Neural cell (in vitro differentiated cells): ENCODE measurements at regions not wholly inside any gene's neighbourhood (a gene's known extent, or its start where the extent isn't known, plus 50 kb on each side); places are given as distances from the start of the nearest gene placed in this dataset.

Source experiments
- H2AFZ ChIP-seq: fragments of 200-600, 300-800 bp; sonication (generic), shearing (Covaris generic); 2 replicates; pipeline ENCODE4 v1.6.0; 2014; ENCODE audit warnings: low read depth, mild to moderate bottlenecking, antibody characterized with exemption, low read length, moderate library complexity
- H3F3A ChIP-seq: fragments of 200-600 bp; shearing (Covaris generic); 2 replicates; pipeline ENCODE4 v1.6.1; 2016; ENCODE audit warnings: mild to moderate bottlenecking, moderate library complexity, mixed read lengths, antibody characterized with exemption, low read length; ENCODE audit not compliant: insufficient read depth, poor library complexity, severe bottlenecking
- H3K27ac ChIP-seq: fragments of 200-600, 300-800 bp; sonication (generic), shearing (Covaris generic); 2 replicates; pipeline ENCODE4 v1.5.1; 2014; ENCODE audit warnings: mild to moderate bottlenecking, low read length, moderate library complexity
- H3K27me3 ChIP-seq: fragments of 300-800, 200-600 bp; sonication (generic), shearing (Covaris generic); 2 replicates; pipeline ENCODE4 v1.6.0; 2014; ENCODE audit warnings: mild to moderate bottlenecking, low read depth, low read length, moderate library complexity; ENCODE audit not compliant: insufficient read depth
- H3K36me3 ChIP-seq: fragments of 300-800, 200-600 bp; sonication (generic), shearing (Covaris generic); 2 replicates; pipeline ENCODE4 v1.5.1; 2014; ENCODE audit warnings: mild to moderate bottlenecking, antibody characterized with exemption, low read length, moderate library complexity; ENCODE audit not compliant: insufficient read depth
- H3K4me2 ChIP-seq: fragments of 300-800, 200-600 bp; sonication (generic), shearing (Covaris generic); 2 replicates; pipeline ENCODE4 v1.6.0; 2014; ENCODE audit warnings: mild to moderate bottlenecking, low read length
- H3K4me3 ChIP-seq: fragments of 300-800, 200-600 bp; sonication (generic), shearing (Covaris generic); 2 replicates; pipeline ENCODE4 v1.5.1; 2014; ENCODE audit warnings: mild to moderate bottlenecking, low read length, moderate library complexity
- H3K79me2 ChIP-seq: fragments of 200-600 bp; shearing (Covaris generic); replicated peaks from 2 replicates; pipeline ENCODE4 v1.6.0; 2014; ENCODE audit warnings: mild to moderate bottlenecking, low read length, moderate library complexity; ENCODE audit not compliant: insufficient read depth
- H3K9ac ChIP-seq: fragments of 300-800, 200-600 bp; sonication (generic), shearing (Covaris generic); 2 replicates; pipeline ENCODE4 v1.6.1; 2016; ENCODE audit warnings: mild to moderate bottlenecking, low read length, mixed read lengths
- H3K9me2 ChIP-seq: fragments of 200-600 bp; shearing (Covaris generic); 2 replicates; pipeline ENCODE4 v1.6.1; 2016; ENCODE audit warnings: mild to moderate bottlenecking, low read length, mixed read lengths; ENCODE audit not compliant: insufficient read depth
- H3K9me3 ChIP-seq: fragments of 200-600, 300-800 bp; sonication (generic), shearing (Covaris generic); 2 replicates; pipeline ENCODE4 v1.6.1; 2016; ENCODE audit warnings: mild to moderate bottlenecking, mixed run types, low read length, moderate library complexity, mixed read lengths
- H4K20me1 ChIP-seq: fragments of 200-600 bp; shearing (Covaris generic); 2 replicates; pipeline ENCODE4 v1.6.1; 2016; ENCODE audit warnings: mild to moderate bottlenecking, mixed run types; ENCODE audit not compliant: insufficient read depth
- EP300 ChIP-seq: fragments of 450-650 bp; conservative IDR thresholded peaks from 2 replicates; pipeline ENCODE4 v1.6.1; 2014; ENCODE audit warnings: antibody characterized with exemption, mild to moderate bottlenecking, moderate library complexity; ENCODE audit not compliant: poor library complexity, severe bottlenecking
- EZH2 ChIP-seq: fragments of 200-600, 300-800 bp; shearing (Covaris generic), sonication (generic); IDR thresholded peaks from 2 replicates; pipeline ENCODE4 v1.6.1; 2014; ENCODE audit warnings: antibody characterized with exemption, low read length, borderline replicate concordance, mild to moderate bottlenecking; ENCODE audit not compliant: insufficient read depth, poor library complexity, severe bottlenecking
- MXI1 ChIP-seq: fragments of 450-650 bp; conservative IDR thresholded peaks from 2 replicates; pipeline ENCODE4 v1.6.1; 2014; ENCODE audit warnings: antibody characterized with exemption, mild to moderate bottlenecking; ENCODE audit not compliant: poor library complexity, severe bottlenecking
- POLR2AphosphoS5 ChIP-seq: IDR thresholded peaks from 2 replicates; pipeline ENCODE4 v1.6.1; 2012
- RAD21 ChIP-seq: fragments of 450-650 bp; conservative IDR thresholded peaks from 2 replicates; pipeline ENCODE4 v1.6.1; 2014; ENCODE audit warnings: antibody characterized with exemption, mild to moderate bottlenecking, moderate library complexity
- SMC3 ChIP-seq: fragments of 450-650 bp; conservative IDR thresholded peaks from 2 replicates; pipeline ENCODE4 v1.6.1; 2014; ENCODE audit warnings: antibody characterized with exemption, mild to moderate bottlenecking, moderate library complexity; ENCODE audit not compliant: poor library complexity
- TAF1 ChIP-seq: IDR thresholded peaks from 2 replicates; pipeline ENCODE4 v1.6.1; 2012; ENCODE audit warnings: low read depth
- TF ChIP-seq, protein P1 (sequence below): IDR thresholded peaks from 2 replicates; pipeline ENCODE4 v1.6.1; 2012; ENCODE audit warnings: borderline replicate concordance
- TF ChIP-seq, protein P2 (sequence below): fragments of 450-650 bp; IDR thresholded peaks from 2 replicates; pipeline ENCODE4 v1.5.1; 2014; ENCODE audit warnings: antibody characterized with exemption, mild to moderate bottlenecking, moderate library complexity; ENCODE audit not compliant: poor library complexity, severe bottlenecking

- Histone ChIP-seq H3K79me2 (no peaks in the 10 kb centered on the region), H4K20me1 (no peaks in the 10 kb centered on the region), H3K4me2 (no peak overlapping the region), H3K4me3 (no peak overlapping the region), H2AFZ (no peak overlapping the region), H3K9me3 (no peaks in the 10 kb centered on the region), H3F3A (no peaks in the 10 kb centered on the region), H3K36me3 (no peaks in the 10 kb centered on the region), H3K27ac (no peak overlapping the region), H3K9me2 (no peaks in the 10 kb centered on the region), H3K27me3 (no peaks in the 10 kb centered on the region), H3K9ac (no peak overlapping the region)
- TF ChIP-seq EZH2 (no peak), SMC3 (no peak), RAD21 (no peak), MXI1 (no peak), EP300 (no peak), POLR2AphosphoS5 (no peak), TAF1 (no peak)
- TF ChIP-seq, protein P1, sequence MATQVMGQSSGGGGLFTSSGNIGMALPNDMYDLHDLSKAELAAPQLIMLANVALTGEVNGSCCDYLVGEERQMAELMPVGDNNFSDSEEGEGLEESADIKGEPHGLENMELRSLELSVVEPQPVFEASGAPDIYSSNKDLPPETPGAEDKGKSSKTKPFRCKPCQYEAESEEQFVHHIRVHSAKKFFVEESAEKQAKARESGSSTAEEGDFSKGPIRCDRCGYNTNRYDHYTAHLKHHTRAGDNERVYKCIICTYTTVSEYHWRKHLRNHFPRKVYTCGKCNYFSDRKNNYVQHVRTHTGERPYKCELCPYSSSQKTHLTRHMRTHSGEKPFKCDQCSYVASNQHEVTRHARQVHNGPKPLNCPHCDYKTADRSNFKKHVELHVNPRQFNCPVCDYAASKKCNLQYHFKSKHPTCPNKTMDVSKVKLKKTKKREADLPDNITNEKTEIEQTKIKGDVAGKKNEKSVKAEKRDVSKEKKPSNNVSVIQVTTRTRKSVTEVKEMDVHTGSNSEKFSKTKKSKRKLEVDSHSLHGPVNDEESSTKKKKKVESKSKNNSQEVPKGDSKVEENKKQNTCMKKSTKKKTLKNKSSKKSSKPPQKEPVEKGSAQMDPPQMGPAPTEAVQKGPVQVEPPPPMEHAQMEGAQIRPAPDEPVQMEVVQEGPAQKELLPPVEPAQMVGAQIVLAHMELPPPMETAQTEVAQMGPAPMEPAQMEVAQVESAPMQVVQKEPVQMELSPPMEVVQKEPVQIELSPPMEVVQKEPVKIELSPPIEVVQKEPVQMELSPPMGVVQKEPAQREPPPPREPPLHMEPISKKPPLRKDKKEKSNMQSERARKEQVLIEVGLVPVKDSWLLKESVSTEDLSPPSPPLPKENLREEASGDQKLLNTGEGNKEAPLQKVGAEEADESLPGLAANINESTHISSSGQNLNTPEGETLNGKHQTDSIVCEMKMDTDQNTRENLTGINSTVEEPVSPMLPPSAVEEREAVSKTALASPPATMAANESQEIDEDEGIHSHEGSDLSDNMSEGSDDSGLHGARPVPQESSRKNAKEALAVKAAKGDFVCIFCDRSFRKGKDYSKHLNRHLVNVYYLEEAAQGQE, result no peak
- TF ChIP-seq, protein P2, sequence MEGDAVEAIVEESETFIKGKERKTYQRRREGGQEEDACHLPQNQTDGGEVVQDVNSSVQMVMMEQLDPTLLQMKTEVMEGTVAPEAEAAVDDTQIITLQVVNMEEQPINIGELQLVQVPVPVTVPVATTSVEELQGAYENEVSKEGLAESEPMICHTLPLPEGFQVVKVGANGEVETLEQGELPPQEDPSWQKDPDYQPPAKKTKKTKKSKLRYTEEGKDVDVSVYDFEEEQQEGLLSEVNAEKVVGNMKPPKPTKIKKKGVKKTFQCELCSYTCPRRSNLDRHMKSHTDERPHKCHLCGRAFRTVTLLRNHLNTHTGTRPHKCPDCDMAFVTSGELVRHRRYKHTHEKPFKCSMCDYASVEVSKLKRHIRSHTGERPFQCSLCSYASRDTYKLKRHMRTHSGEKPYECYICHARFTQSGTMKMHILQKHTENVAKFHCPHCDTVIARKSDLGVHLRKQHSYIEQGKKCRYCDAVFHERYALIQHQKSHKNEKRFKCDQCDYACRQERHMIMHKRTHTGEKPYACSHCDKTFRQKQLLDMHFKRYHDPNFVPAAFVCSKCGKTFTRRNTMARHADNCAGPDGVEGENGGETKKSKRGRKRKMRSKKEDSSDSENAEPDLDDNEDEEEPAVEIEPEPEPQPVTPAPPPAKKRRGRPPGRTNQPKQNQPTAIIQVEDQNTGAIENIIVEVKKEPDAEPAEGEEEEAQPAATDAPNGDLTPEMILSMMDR, result no peak
These were observed 165.6 kb downstream of the MACROH2A1 start for GRCh38 chr5:135233477-135233876.

DNA sequence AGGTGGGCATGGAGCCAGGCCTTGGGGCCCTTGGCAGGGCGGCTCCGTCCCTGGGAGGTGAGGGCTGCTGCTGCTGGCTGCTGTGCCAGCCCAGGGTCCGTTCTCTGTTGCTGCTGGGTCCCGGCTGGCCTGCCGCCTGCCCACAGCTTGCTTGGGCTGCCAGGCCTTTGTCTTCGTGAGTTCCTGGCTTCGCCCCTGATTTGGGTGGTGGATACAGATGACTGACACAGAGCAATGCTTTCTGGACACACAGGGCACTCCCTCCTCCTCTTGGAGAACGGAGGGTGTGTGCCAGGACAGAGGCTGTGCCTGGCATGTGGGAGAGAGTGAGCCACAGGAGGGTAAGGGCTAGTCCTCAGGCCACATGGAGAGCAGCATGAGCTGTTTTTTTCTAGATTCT lies 166.1 kb downstream of the MACROH2A1 start:
- Histone ChIP-seq H3F3A (no peaks in the 10 kb centered on the region), H3K4me3 (no peak overlapping the region), H3K9me2 (no peaks in the 10 kb centered on the region), H3K9me3 (no peaks in the 10 kb centered on the region), H3K36me3 (no peaks in the 10 kb centered on the region), H3K27me3 (no peaks in the 10 kb centered on the region), H3K4me2 (no peak overlapping the region), H3K79me2 (no peaks in the 10 kb centered on the region), H3K9ac (no peak overlapping the region), H2AFZ (no peak overlapping the region), H3K27ac (no peak overlapping the region), H4K20me1 (no peaks in the 10 kb centered on the region)
- TF ChIP-seq TAF1 (no peak), MXI1 (no peak), SMC3 (no peak), POLR2AphosphoS5 (no peak), EZH2 (no peak)
- TF ChIP-seq, protein P2, result no peak
